Cerebellar nuclear complex (tissue), 1 donor: ENCODE measurements at regions not wholly inside any gene's neighbourhood (a gene's known extent, or its start where the extent isn't known, plus 50 kb on each side); places are given as distances from the start of the nearest gene placed in this dataset.

Experiments
- DNase-seq, 2 experiments: peaks; one replicate each; lab custom pipeline; 2025; lab: John Stamatoyannopoulos, UW

GRCh38 chr17:56648321-56648720 is 54.8 kb downstream of the NOG start:
- no peak for DNase-seq

GRCh38 chr17:56648806-56649205 is 55.3 kb downstream of the NOG start:
- DNase-seq: no peak

- DNase-seq: no peak
Measured at GRCh38 chr17:56652628-56653027, 59.1 kb downstream of the NOG start.

- DNase-seq: no peak
Measured at GRCh38 chr17:56653877-56654276, 60.4 kb downstream of the NOG start.

- DNase-seq: no peak
Measured at GRCh38 chr17:56656701-56657327, 63.3 kb downstream of the NOG start.

- no peak for DNase-seq
Measured at GRCh38 chr17:56658648-56659047, 65.1 kb downstream of the NOG start.

GRCh38 chr17:56659622-56660021 is 66.1 kb downstream of the NOG start:
- no peak for DNase-seq

GRCh38 chr17:56661906-56662305 is 68.4 kb downstream of the NOG start:
- DNase-seq: no peak

- no peak for DNase-seq
Measured at GRCh38 chr17:56665864-56666263, 72.4 kb downstream of the NOG start.

GRCh38 chr17:56667925-56668458 is 74.5 kb downstream of the NOG start:
- DNase-seq: no peak

GRCh38 chr17:56672195-56672594 is 78.7 kb downstream of the NOG start:
- no peak for DNase-seq

GRCh38 chr17:56674401-56674925 is 81.0 kb downstream of the NOG start:
- no peak for DNase-seq

GRCh38 chr17:56675876-56676660 is 82.6 kb downstream of the NOG start:
- DNase-seq: no peak

GRCh38 chr17:56676810-56677209 is 83.3 kb downstream of the NOG start:
- DNase-seq: no peak

- no peak for DNase-seq
Measured at GRCh38 chr17:56678249-56679114, 85.0 kb downstream of the NOG start.

GRCh38 chr17:56679115-56679776 is 85.7 kb downstream of the NOG start:
- no peak for DNase-seq

- no peak for DNase-seq
Measured at GRCh38 chr17:56679777-56680422, 86.4 kb downstream of the NOG start.

GRCh38 chr17:56680676-56681075 is 87.2 kb downstream of the NOG start:
- no peak for DNase-seq

- DNase-seq: no peak
Measured at GRCh38 chr17:56681561-56682266, 88.2 kb downstream of the NOG start.

- DNase-seq: no peak
Measured at GRCh38 chr17:56688151-56688550, 94.7 kb downstream of the NOG start.
